Body of pancreas (tissue), 4 donors: ENCODE measurements at regions not wholly inside any gene's neighbourhood (a gene's known extent, or its start where the extent isn't known, plus 50 kb on each side); places are given as distances from the start of the nearest gene placed in this dataset.

Experiments
- POLR2A ChIP-seq, 3 donors: fragments of 450-650 bp; IDR thresholded peaks; one replicate each; pipeline ENCODE4 v1.6.1; 2016; ENCODE audit warnings: antibody characterized with exemption in 3 of 3, mild to moderate bottlenecking in 2 of 3
- TF ChIP-seq, protein P1 (sequence below), 7 experiments: fragments of 450-650 bp in 4 of 7; fragments of 200-600 bp in 3 of 7; sonication (generic) in 3 of 7; IDR thresholded peaks; one replicate each; pipeline ENCODE4 v1.5.1; 2016 to 2019; ENCODE audit warnings: antibody characterized with exemption in 7 of 7

DNA sequence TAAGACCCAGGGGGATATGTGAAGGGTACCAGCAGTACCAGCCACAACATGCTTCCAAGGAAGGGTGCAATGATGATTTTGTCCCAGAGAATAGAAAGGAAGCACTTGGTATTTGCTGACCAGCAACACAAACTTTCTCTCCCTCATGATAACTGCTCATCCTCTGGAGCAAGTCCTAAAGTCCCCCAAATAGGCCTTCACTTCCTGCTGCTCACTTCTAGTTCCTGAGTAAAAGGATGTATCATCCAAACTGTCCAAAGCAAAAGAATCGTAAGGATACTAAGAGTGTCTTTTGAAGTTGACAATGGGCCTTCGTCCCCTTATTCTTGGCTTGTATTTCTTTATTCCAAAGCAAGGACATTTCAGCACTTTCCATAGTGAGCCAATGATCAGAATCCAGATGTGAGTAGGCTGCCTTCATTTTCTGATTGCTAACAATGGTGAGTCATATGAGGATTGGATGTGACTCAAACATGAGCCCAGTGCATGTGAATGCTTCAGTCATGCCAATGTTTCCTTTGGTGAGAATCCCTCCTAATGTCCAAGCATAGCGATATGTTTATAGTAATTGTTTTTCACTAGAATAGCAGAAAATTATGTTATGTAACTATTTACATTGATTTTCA lies 243.4 kb upstream of the POU2AF2 start:
- TF ChIP-seq, protein P1, sequence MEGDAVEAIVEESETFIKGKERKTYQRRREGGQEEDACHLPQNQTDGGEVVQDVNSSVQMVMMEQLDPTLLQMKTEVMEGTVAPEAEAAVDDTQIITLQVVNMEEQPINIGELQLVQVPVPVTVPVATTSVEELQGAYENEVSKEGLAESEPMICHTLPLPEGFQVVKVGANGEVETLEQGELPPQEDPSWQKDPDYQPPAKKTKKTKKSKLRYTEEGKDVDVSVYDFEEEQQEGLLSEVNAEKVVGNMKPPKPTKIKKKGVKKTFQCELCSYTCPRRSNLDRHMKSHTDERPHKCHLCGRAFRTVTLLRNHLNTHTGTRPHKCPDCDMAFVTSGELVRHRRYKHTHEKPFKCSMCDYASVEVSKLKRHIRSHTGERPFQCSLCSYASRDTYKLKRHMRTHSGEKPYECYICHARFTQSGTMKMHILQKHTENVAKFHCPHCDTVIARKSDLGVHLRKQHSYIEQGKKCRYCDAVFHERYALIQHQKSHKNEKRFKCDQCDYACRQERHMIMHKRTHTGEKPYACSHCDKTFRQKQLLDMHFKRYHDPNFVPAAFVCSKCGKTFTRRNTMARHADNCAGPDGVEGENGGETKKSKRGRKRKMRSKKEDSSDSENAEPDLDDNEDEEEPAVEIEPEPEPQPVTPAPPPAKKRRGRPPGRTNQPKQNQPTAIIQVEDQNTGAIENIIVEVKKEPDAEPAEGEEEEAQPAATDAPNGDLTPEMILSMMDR (IDR thresholded peaks at IDR 0.05): no peak
- no peak for TF ChIP-seq POLR2A (IDR thresholded peaks at IDR 0.05)
